IMR-90 (cell line): ENCODE measurements at regions not wholly inside any gene's neighbourhood (a gene's known extent, or its start where the extent isn't known, plus 50 kb on each side); places are given as distances from the start of the nearest gene placed in this dataset.

ENCODE experiments used
- ATAC-seq: fragments of 200-7000 bp; cut with Tn5 transposase; 2 replicates; pipeline ENCODE4 v1.9.1; 2020; ENCODE audit warnings: low read depth, mild to moderate bottlenecking, moderate library complexity
- BruUV-seq: library from RNA; stranded (reverse); fragments of 400-500 nt; replicated peaks from 2 replicates; lab custom pipeline; 2021; lab: Mats Ljungman, UMichigan
- CTCF ChIA-PET: fragments of 300-600 bp; formaldehyde crosslinking; extraction: SDS; loops from one replicate; lab custom pipeline; 2021; ENCODE audit warnings: antibody characterized with exemption; lab: Yijun Ruan, JAX
- POLR2A ChIA-PET: fragments of 300-600 bp; sonication (Branson Sonifier 250); formaldehyde crosslinking; loops from one replicate; lab custom pipeline; 2022; ENCODE audit warnings: antibody characterized with exemption; ENCODE audit not compliant: unreplicated experiment; lab: Charles Lee
- DNase-seq: peaks from one replicate; pipeline ENCODE4 v3.0.0; 2013
- H2AFZ ChIP-seq: replicated peaks from 2 replicates; pipeline ENCODE3; 2013; ENCODE audit warnings: low read length, mild to moderate bottlenecking; ENCODE audit not compliant: poor library complexity
- H2AK5ac ChIP-seq: 2 replicates; pipeline ENCODE4 v1.6.1; 2013; ENCODE audit warnings: low read depth, low read length, inconsistent platforms
- H2AK9ac ChIP-seq: replicated peaks from 2 replicates; pipeline ENCODE3; 2013; ENCODE audit warnings: mild to moderate bottlenecking, low read depth, low read length, moderate library complexity; ENCODE audit not compliant: poor library complexity
- H2BK120ac ChIP-seq: 2 replicates; pipeline ENCODE4 v1.6.1; 2013; ENCODE audit warnings: low read depth, low read length, inconsistent platforms
- H2BK15ac ChIP-seq: 3 replicates; pipeline ENCODE4 v1.6.1; 2013; ENCODE audit warnings: low read depth, low read length, inconsistent platforms
- H2BK20ac ChIP-seq: 2 replicates; pipeline ENCODE4 v1.6.1; 2013; ENCODE audit warnings: low read depth, mild to moderate bottlenecking, inconsistent platforms, low read length, moderate library complexity
- H2BK5ac ChIP-seq: 2 replicates; pipeline ENCODE4 v1.6.1; 2013; ENCODE audit warnings: mild to moderate bottlenecking, low read depth, low read length, inconsistent platforms; ENCODE audit not compliant: poor library complexity, severe bottlenecking
- H3K14ac ChIP-seq: replicated peaks from 2 replicates; pipeline ENCODE4 v1.6.1; 2013; ENCODE audit warnings: low read depth, low read length, inconsistent platforms
- H3K18ac ChIP-seq: 2 replicates; pipeline ENCODE4 v1.6.1; 2013; ENCODE audit warnings: low read depth, low read length, control low read depth
- H3K23ac ChIP-seq: 2 replicates; pipeline ENCODE4 v1.6.1; 2013; ENCODE audit warnings: low read depth, low read length, inconsistent platforms
- H3K27ac ChIP-seq: 2 replicates; pipeline ENCODE4 v1.5.1; 2013; ENCODE audit warnings: mild to moderate bottlenecking, control low read depth, low read length; ENCODE audit not compliant: insufficient read depth
- H3K27me3 ChIP-seq: 2 replicates; pipeline ENCODE4 v1.6.1; 2013; ENCODE audit warnings: low read length; ENCODE audit not compliant: control insufficient read depth, insufficient read depth
- H3K36me3 ChIP-seq: 2 replicates; pipeline ENCODE4 v1.6.1; 2013; ENCODE audit warnings: low read length, mixed read lengths; ENCODE audit not compliant: control insufficient read depth, insufficient read depth
- H3K4ac ChIP-seq: 2 replicates; pipeline ENCODE4 v1.6.1; 2013; ENCODE audit warnings: low read depth, low read length, inconsistent platforms
- H3K4me1 ChIP-seq: 2 replicates; pipeline ENCODE4 v1.6.1; 2013; ENCODE audit warnings: low read length, mixed read lengths; ENCODE audit not compliant: control insufficient read depth, insufficient read depth
- H3K4me2 ChIP-seq: 2 replicates; pipeline ENCODE4 v1.6.1; 2013; ENCODE audit warnings: low read depth, mild to moderate bottlenecking, control low read depth, low read length, moderate library complexity
- H3K4me3 ChIP-seq: 2 replicates; pipeline ENCODE4 v1.5.1; 2013; ENCODE audit warnings: low read depth, mild to moderate bottlenecking, control low read depth, low read length, moderate library complexity; ENCODE audit not compliant: insufficient read depth
- H3K56ac ChIP-seq: 2 replicates; pipeline ENCODE4 v1.6.1; 2013; ENCODE audit warnings: low read length, inconsistent platforms; ENCODE audit not compliant: insufficient read depth; ENCODE audit errors: extremely low read depth
- H3K79me1 ChIP-seq, 2 experiments: 2 replicates each; pipeline ENCODE4 v1.6.1; 2013; ENCODE audit warnings: low read length in 2 of 2, inconsistent platforms in 1 of 2, low read depth in 1 of 2
- H3K9ac ChIP-seq: 2 replicates; pipeline ENCODE4 v1.6.1; 2013; ENCODE audit warnings: low read depth, low read length, control low read depth
- H3K9me1 ChIP-seq: 2 replicates; pipeline ENCODE4 v1.6.1; 2013; ENCODE audit warnings: low read length, inconsistent platforms; ENCODE audit not compliant: insufficient read depth
- H3K9me3 ChIP-seq: 2 replicates; pipeline ENCODE4 v1.6.1; 2013; ENCODE audit warnings: low read length; ENCODE audit not compliant: control insufficient read depth, insufficient read depth
- H4K20me1 ChIP-seq: 2 replicates; pipeline ENCODE4 v1.6.1; 2013; ENCODE audit warnings: low read length, inconsistent platforms; ENCODE audit not compliant: insufficient read depth
- H4K5ac ChIP-seq: 2 replicates; pipeline ENCODE4 v1.6.1; 2013; ENCODE audit warnings: mild to moderate bottlenecking, low read depth, low read length, control low read depth
- H4K8ac ChIP-seq, 2 experiments: 2 replicates each; pipeline ENCODE4 v1.6.1; 2013; ENCODE audit warnings: low read depth in 2 of 2, low read length in 2 of 2, control low read depth in 1 of 2, inconsistent platforms in 1 of 2
- H4K91ac ChIP-seq: 2 replicates; pipeline ENCODE4 v1.6.1; 2013; ENCODE audit warnings: low read depth, low read length, inconsistent platforms; ENCODE audit not compliant: insufficient read depth
- BHLHE40 ChIP-seq: fragments of 150-350 bp; IDR thresholded peaks from 2 replicates; pipeline ENCODE4 v1.6.1; 2016; ENCODE audit warnings: mild to moderate bottlenecking, low read depth, low read length
- CEBPB ChIP-seq: IDR thresholded peaks from 2 replicates; pipeline ENCODE4 v1.6.1; 2012; ENCODE audit warnings: low read depth, low read length, improper control_type of control experiment
- CHD1 ChIP-seq: IDR thresholded peaks from 2 replicates; pipeline ENCODE4 v1.6.1; 2012; ENCODE audit warnings: low read depth, low read length, improper control_type of control experiment
- CTCF ChIP-seq: conservative IDR thresholded peaks from 2 replicates; pipeline ENCODE4 v1.5.1; 2012; ENCODE audit warnings: mild to moderate bottlenecking, low read depth, low read length, improper control_type of control experiment
- ELK1 ChIP-seq: fragments of 150-350 bp; IDR thresholded peaks from 2 replicates; pipeline ENCODE4 v1.6.1; 2016; ENCODE audit warnings: low read depth, mild to moderate bottlenecking, low read length, moderate library complexity, borderline replicate concordance
- FOS ChIP-seq: fragments of 150-350 bp; IDR thresholded peaks from 2 replicates; pipeline ENCODE4 v1.6.1; 2016; ENCODE audit warnings: low read depth, low read length
- MAZ ChIP-seq: IDR thresholded peaks from 2 replicates; pipeline ENCODE4 v1.6.1; 2012; ENCODE audit warnings: low read depth, mild to moderate bottlenecking, low read length, improper control_type of control experiment, moderate library complexity, borderline replicate concordance
- MXI1 ChIP-seq: IDR thresholded peaks from 2 replicates; pipeline ENCODE4 v1.6.1; 2012; ENCODE audit warnings: low read depth, mild to moderate bottlenecking, low read length, moderate library complexity, borderline replicate concordance
- NFE2L2 ChIP-seq: fragments of 150-350 bp; IDR thresholded peaks from 2 replicates; pipeline ENCODE4 v1.6.1; 2016; ENCODE audit warnings: low read depth, mild to moderate bottlenecking, low read length
- POLR2A ChIP-seq: IDR thresholded peaks from 2 replicates; pipeline ENCODE4 v1.6.1; 2012; ENCODE audit warnings: mild to moderate bottlenecking, low read depth, low read length
- RAD21 ChIP-seq: IDR thresholded peaks from 2 replicates; pipeline ENCODE4 v1.6.1; 2012; ENCODE audit warnings: low read length, improper control_type of control experiment
- SMC3 ChIP-seq: fragments of 150-350 bp; IDR thresholded peaks from 2 replicates; pipeline ENCODE4 v1.6.1; 2016; ENCODE audit warnings: low read depth, mild to moderate bottlenecking, antibody characterized with exemption, low read length, moderate library complexity
- WGBS, 2 experiments: methylation state at CpG; one replicate each; pipeline versions ENCODE4 v1.1.5 to v1.1.7; 2013; ENCODE audit warnings: missing lambda C conversion rate in 2 of 2; ENCODE audit not compliant: insufficient read length in 1 of 2; ENCODE audit errors: extremely low coverage in 2 of 2; 5-methylcytosine and 5-hydroxymethylcytosine counted together
- dilution Hi-C: fragments of 300-500 bp; cut with HindIII; formaldehyde crosslinking; loops from one replicate; pipeline ENCODE4 v1.14.3; 2018; ENCODE audit warnings: low sequenced_read_pairs; ENCODE audit not compliant: unreplicated experiment
- in situ Hi-C: fragments of 300-500 bp; cut with MboI; formaldehyde crosslinking; loops from 3 replicates; pipeline ENCODE4 v1.14.3; 2019; ENCODE audit warnings: low sequenced_read_pairs, inconsistent platforms, mixed read lengths
- intact Hi-C: fragments of 100-400 bp; cut with micrococcal nuclease; formaldehyde crosslinking; loops from 2 replicates; pipeline ENCODE4 v1.10.0; 2022
- TF ChIP-seq, protein P1 (sequence below): fragments of 150-350 bp; IDR thresholded peaks from 2 replicates; pipeline ENCODE4 v1.6.1; 2017; ENCODE audit warnings: mild to moderate bottlenecking, antibody characterized with exemption, low read length, low read depth

DNA sequence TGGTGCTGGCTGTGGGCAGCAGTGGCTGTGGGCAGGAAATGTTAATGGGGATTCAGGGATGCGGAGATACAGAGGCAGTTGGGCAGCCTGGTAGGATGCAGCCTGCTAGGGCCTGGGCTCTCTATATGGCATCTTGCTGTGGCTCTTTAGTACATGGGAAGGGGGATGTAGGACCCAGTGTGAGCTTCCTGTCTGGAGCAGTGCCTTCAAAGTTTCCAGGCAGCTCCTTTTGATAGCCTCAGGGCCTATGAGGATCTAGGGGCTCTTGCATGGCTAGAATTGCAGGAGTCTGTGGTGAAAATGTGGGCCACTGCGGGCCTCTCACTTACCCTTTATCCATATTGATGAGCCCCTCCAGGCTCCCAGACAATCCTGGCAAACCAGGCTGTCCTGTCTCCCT, 213.2 kb upstream of the SNX19 start:
- Histone ChIP-seq H3K9ac (no peak overlapping the region), H2AFZ (no peak overlapping the region), H3K79me1 (no peaks in the 10 kb centered on the region), H3K9me3 (peaks cover 8% of the 10 kb centered on the region; the same call in 1 of the 2 replicates), H4K8ac (no peak overlapping the region), H3K4ac (no peak overlapping the region), H2BK20ac (no peak overlapping the region), H3K4me3 (no peak overlapping the region), H3K27me3 (no peaks in the 10 kb centered on the region; the same call in 1 of the 2 replicates), H3K36me3 (no peaks in the 10 kb centered on the region), H2BK120ac (no peak overlapping the region), H3K23ac (no peak overlapping the region), H4K91ac (no peak overlapping the region), H3K9me1 (no peaks in the 10 kb centered on the region), H3K18ac (no peak overlapping the region), H2BK5ac (no peak overlapping the region), H3K4me2 (no peak overlapping the region), H3K27ac (no peak overlapping the region), H2AK5ac (no peak overlapping the region), H4K20me1 (no peaks in the 10 kb centered on the region), H4K5ac (no peak overlapping the region), H3K4me1 (no peaks in the 10 kb centered on the region), H3K56ac (no peak overlapping the region), H3K14ac (no peak overlapping the region), H2AK9ac (no peak overlapping the region), H2BK15ac (no peak overlapping the region)
- TF ChIP-seq RAD21 (no peak), MAZ (no peak), ELK1 (no peak), CTCF (no peak), POLR2A (no peak), MXI1 (no peak), FOS (no peak), SMC3 (no peak), BHLHE40 (no peak), CEBPB (no peak), NFE2L2 (no peak), CHD1 (no peak)
- TF ChIP-seq, protein P1, sequence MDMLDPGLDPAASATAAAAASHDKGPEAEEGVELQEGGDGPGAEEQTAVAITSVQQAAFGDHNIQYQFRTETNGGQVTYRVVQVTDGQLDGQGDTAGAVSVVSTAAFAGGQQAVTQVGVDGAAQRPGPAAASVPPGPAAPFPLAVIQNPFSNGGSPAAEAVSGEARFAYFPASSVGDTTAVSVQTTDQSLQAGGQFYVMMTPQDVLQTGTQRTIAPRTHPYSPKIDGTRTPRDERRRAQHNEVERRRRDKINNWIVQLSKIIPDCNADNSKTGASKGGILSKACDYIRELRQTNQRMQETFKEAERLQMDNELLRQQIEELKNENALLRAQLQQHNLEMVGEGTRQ = no peak
- no peak for DNase-seq
- POLR2A ChIA-PET = no interaction called here
- ATAC-seq = no peak
- BruUV-seq = no TSS peak
- CTCF ChIA-PET = no interaction called here
- no CpG with 5 or more reads among the region's 2 CpGs for WGBS, 2 experiments
- dilution Hi-C loops (no loop called here), in situ Hi-C loops (no loop called here), intact Hi-C loops (no loop called here)
